ENCODE measurements at regions not wholly inside any gene's neighbourhood (a gene's known extent, or its start where the extent isn't known, plus 50 kb on each side); places are given as distances from the start of the nearest gene placed in this dataset.

DNA sequence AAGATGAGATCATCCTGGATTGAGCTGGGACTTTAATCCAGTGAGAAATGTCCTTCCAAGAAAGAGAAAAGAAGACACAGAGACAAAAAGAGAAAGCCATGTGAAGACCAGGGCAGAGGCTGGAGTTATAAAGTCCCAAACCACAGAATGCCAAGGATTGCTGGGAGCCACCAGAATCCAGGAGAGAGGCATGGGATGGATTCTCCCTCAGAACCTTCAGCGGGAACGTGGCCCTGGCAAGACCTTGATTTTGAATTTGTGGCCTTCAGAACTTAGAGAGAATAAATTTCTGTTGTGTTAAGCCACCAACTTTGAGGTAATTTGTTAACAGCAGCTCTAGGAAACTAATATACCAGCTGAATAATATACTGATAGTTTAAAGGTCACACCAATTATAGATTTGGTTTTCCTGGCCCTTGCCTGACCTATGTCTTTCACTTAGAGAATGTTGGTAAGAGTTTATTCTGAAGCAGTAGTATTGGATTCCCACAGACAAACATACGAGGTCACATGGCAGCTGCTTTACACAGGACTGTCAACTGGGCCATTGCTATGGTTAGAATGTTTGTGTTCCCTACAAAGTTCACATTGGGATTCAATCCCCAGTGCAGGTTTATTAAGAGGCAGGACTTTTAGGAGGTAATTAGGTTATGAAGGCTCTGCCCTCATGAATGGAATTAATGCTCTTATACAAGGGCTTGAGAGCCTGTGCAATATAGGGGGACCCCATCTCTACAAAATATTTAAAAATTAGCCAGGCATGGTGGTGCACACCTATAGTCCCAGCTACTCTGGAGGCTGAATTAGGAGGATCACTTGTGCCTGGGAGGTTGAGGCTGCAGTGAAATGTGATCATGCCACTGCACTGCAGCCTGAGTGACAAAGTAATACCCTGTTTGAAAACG, 156.5 kb upstream of the EEA1 start:
- TF ChIP-seq, protein P1, sequence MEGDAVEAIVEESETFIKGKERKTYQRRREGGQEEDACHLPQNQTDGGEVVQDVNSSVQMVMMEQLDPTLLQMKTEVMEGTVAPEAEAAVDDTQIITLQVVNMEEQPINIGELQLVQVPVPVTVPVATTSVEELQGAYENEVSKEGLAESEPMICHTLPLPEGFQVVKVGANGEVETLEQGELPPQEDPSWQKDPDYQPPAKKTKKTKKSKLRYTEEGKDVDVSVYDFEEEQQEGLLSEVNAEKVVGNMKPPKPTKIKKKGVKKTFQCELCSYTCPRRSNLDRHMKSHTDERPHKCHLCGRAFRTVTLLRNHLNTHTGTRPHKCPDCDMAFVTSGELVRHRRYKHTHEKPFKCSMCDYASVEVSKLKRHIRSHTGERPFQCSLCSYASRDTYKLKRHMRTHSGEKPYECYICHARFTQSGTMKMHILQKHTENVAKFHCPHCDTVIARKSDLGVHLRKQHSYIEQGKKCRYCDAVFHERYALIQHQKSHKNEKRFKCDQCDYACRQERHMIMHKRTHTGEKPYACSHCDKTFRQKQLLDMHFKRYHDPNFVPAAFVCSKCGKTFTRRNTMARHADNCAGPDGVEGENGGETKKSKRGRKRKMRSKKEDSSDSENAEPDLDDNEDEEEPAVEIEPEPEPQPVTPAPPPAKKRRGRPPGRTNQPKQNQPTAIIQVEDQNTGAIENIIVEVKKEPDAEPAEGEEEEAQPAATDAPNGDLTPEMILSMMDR (IDR thresholded peaks at IDR 0.05) = no peak
- no peak for DNase-seq (ENCODE audit: low spot score)

DNA sequence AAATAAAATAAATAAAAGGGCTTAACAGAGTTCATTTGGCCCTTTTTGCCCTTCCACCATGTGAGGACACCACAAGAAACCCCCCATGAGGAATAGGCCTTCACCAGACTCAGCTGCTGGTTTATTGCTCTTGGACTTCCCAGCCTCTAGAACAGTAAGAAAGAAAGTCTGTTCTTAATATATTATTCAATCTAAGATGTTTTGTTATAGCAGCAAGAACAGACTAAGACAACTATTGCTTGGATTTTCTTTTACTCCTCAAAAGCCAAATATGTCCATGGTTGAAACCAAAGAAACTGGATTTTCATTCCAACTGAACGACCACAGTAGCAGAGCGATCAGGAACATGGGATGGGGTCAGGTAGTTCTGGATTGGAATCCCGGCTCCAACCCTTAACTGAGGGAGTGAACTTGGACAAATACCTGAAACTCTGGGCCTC, 157.2 kb upstream of the EEA1 start:
- TF ChIP-seq, protein P1 (IDR thresholded peaks at IDR 0.05) = no peak
- Histone ChIP-seq H3K4me3 (no peak overlapping the region), H3K27ac (no peak overlapping the region)
- DNase-seq (ENCODE audit: low spot score) = no peak

More for the DNA sequence above, 156.5 kb upstream of the EEA1 start:
- H3K4me3 ChIP-seq = no peak overlapping the region
- no peak overlapping the region for H3K27ac ChIP-seq

DNA sequence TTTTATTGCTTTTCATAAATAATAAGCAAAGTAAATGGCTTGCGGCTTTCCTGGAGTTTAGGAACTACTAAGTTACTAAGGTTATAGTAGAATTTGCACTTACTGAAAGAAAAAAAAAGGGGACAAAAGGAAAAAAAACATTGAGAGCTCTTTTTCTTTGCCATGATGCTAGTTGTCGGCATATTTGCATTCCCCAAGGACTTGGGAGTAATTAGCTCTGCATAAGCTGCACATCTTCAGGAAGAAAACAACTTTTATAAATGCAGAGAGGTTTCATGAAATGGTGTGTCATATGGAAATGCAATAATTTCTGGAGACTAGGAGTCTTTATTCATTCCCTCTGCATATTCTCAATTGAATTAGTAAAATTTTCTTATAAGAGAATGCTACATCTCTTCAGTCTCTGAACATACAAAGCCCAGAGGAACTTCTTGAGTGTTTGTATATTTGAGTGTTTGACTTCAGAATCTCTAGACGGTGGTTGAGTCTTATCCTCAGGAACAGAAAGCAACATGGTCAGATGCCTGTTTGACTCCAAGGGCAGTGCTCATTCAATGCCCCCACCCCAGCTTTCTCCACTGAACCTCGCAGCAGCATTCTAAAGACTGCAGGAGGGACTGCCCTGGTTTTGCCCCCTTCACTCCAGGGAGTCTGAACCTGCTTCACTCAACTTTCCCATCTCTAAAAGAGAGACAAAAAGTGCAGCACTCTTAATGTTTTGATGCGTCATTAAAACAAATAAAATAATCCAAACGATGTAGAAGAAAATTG, 158.9 kb upstream of the EEA1 start:
- TF ChIP-seq, protein P1 (IDR thresholded peaks at IDR 0.05) = no peak
- no peak overlapping the region for H3K27ac ChIP-seq
- no peak for DNase-seq (ENCODE audit: low spot score)
- H3K4me3 ChIP-seq = no peak overlapping the region

DNA sequence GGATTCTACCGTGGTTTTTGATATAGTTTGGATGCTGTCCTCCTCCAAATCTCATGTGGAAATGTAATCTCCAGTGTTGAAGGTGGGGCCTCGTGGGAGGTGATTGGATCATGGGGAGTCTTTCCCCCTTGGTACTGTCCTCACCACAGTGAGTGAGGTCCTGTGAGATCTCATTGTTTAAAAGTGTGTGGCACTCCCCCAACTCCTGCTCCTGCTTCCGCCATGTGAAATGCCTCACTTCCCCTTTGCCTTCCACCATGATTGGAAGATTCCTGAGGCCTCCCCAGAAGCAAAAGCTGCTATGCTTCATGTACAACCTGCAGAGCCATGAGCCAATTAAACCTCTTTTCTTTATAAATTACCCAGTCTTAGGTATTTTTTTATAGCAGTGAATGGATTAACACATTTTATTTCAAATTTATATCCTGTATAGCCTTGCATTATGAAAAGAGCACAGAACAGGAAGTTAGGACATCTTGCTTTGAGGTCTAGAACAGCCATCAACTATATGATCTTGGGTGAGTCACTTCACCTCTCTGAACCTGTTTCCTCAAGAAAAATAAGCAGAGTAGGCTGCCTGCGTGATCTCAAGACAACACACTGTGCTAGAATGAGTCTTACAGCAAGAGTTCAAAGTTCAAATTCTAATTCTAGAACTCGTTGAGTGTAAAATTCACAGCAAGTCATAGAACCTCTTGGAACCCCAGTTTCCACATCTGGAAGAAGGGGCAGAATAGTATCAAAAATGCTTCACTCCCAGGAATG, 160.9 kb upstream of the EEA1 start:
- TF ChIP-seq, protein P1 (IDR thresholded peaks at IDR 0.05) = no peak
- no peak overlapping the region for H3K4me3 ChIP-seq
- no peak for DNase-seq (ENCODE audit: low spot score)
- no peak overlapping the region for H3K27ac ChIP-seq

DNA sequence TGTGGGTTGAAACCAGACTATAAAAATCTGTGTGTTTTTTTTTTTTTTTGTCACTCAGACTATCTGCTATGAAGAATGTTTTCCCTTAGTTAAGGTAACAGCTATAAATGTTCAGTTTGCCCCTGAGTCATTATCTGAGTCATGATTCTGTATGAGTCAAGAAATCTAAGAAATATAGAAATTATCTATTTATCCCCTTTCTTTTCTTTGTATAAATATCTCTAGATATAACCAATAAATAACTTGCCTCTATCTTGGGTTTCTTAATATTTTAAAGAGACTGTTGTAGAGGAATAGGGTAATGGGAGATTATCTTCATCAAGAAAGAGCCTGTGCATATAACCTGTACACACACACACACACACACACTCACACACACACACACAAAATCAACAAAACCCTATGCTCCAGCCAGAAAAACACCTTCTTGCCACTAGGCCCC, 161.7 kb upstream of the EEA1 start:
- TF ChIP-seq, protein P1 (IDR thresholded peaks at IDR 0.05) = no peak
- DNase-seq (ENCODE audit: low spot score) = no peak
- H3K27ac ChIP-seq = no peak overlapping the region

DNA sequence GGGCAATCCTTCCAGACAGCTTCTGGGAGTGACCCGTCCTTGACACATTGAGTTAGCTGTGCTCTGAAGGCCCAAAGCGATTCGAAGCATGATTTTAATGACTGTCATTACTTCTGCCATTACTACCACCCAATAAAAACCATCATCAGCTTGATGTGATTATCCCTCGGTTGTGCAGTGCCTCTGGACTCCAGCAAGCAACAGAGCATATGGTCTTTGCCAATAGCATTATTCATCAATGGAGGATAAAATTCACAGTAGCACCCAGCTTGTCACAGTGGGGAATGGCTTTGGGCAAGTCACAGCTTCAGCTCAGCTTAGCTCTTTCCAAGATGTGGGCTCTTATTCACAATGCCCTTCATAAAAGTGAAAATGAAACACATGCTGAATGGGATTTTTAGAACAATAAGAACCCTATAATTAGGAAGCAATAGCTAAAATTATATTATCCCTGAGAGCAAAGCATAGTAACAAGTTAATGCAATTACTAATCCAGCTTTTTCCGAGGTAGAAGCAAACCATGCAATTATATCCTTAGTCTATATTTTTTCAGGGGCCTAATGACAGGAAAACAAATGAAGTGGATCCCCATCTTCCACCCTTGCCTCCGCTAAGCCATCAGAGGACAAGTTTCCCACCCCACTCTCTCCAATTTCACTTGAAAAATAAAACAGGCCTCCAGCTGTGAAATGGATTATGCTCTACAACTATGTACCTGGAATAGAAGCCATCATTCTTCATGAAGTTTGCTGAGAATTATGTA, 163.0 kb upstream of the EEA1 start:
- Histone ChIP-seq H3K27ac (no peak overlapping the region), H3K4me3 (no peak overlapping the region)
- DNase-seq (ENCODE audit: low spot score) = no peak
- TF ChIP-seq, protein P1 (IDR thresholded peaks at IDR 0.05) = no peak

More for the DNA sequence above, 161.7 kb upstream of the EEA1 start:
- H3K4me3 ChIP-seq = no peak overlapping the region
